ENCODE measurements at regions not wholly inside any gene's neighbourhood (a gene's known extent, or its start where the extent isn't known, plus 50 kb on each side); places are given as distances from the start of the nearest gene placed in this dataset.

GRCh38 chr5:14011089-14012020, 66.9 kb upstream of the DNAH5 start:
- FAIRE-seq, result no peak

DNA sequence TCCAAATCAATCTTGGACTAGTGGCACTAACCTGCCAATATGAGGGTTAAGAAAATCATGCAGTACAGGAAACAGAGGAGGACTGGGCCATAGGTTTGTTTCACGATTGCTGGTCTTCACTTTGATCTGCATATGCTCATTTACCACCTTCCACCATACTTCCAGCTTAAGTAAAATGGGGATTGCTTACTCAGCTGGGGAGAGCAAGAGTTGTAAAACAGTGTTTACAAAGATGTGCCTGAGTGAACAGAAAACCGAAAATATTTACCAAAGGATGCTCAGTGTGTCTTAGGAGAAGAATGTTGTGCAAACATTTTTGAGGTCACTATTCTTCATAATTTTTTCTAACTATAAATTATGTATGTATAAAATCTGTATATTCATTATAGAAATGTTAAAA, 65.1 kb upstream of the DNAH5 start:
- peak; percentile 47 for FAIRE-seq

GRCh38 chr5:14008819-14009311, 64.4 kb upstream of the DNAH5 start:
- FAIRE-seq, result no peak

- no peak for FAIRE-seq
These were observed 62.5 kb upstream of the DNAH5 start for GRCh38 chr5:14006823-14007520.

DNA sequence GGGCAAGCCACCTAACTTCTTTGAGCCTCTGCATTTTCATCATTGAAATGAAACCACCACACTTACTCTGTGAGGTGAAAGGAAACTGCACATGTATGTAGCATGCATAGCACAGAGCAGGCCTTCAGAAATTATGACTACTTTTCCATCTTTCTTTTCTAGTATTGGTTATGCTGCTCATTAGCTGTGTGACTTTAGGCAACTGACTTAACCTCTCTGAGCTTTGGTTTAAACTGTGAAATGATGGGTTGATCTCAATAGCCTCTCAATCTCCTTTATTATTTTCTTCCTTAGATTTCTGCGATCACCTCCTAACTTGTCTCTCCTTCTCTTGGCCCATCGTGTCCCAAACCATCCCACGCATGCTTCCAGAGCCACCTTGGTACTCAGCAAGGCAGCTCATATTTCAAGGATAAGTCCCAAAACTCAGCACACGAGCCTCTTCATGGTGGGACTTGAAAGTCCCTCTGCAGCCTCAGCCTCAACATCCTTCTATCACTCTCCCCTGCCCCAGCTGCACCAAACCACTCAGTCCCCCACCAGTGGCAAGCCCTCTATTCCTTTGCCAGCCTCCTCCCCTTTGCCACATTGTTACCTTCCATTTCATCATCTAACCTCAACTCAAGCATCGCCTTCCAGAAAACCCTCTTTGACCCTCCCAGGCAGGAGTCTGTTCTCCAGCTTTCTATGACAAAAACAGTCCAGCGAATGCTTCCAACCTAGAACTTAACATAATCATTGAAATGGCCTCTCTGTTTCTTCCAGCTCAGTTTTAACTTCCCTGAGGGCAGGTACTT, 60.3 kb upstream of the DNAH5 start:
- FAIRE-seq, result no peak

DNA sequence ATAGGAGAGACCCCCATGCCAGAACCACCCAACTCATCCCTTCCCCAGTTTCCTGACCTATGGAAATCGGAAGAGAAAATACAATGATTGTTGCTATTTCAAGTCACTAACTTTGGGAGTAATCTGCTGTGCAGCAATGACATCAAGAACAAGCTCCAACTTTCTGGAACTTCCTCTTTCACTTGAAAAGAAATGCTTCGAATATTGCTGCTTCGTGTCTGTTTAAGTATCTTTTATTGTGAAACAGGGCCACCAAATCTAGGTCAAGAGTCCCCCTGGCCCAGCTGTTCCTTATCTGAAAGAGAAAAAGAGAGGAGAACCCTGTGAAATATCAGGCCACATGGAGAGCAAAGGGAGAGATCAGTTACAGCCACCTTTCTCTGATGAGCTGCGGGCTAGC, 59.4 kb upstream of the DNAH5 start:
- FAIRE-seq, result no peak

DNA sequence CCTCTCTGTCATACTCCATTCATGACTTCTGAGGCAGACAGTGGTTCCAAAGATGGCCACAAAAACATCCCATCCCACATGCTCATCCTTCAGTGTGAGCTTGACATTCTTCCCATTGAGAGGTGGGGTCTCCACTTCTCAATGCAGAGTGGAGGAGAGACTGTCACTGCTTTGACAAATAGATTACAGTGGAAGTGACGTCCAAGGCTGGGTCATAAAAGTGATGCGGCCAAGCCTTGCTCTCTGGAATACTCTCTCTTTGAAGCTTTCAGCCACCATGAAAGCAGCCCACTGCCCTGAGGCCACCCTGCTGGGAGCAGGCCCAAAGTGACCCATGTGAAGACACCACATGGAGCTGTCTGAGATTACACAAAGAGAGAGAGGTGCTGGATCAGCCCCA, 59.0 kb upstream of the DNAH5 start:
- no peak for FAIRE-seq

DNA sequence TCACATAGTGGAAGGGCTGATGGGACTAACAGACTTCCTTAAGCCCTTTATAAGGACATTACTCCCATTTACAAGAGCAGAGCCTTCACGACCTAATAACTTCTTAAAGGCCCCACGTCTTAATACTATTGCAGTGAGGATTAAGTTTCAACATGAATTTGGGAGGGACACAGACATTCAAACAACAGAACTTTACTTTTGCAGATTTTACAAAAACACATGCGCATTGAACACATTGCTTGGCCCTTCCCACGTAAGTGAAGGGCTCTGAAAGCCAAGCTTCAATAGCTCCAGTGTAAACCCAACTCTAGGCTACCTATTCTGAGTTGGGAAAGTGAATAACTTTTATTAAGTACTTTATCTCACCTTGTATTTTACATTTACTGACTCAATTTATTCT, 53.8 kb upstream of the DNAH5 start:
- FAIRE-seq, result no peak

GRCh38 chr5:13997514-13997913, 53.0 kb upstream of the DNAH5 start:
- FAIRE-seq, result no peak

- peak; percentile 96 for FAIRE-seq
These were observed 50.2 kb upstream of the DNAH5 start for GRCh38 chr5:13994621-13995253.

Measured in islet of Langerhans (tissue), 1 donor.